T47D (cell line): ENCODE measurements at regions not wholly inside any gene's neighbourhood (a gene's known extent, or its start where the extent isn't known, plus 50 kb on each side); places are given as distances from the start of the nearest gene placed in this dataset.

Experiments used
- DNase-seq, 2 experiments: peaks; one replicate each; pipeline versions ENCODE4 v3.0.0 to v3.0.0-alpha.2; 2011 to 2012; ENCODE audit warnings: low read depth in 1 of 2, low spot score in 1 of 2
- JUND ChIP-seq: IDR thresholded peaks from 2 replicates; pipeline ENCODE4 v1.6.1; 2012; ENCODE audit warnings: low read depth
- in situ Hi-C: cut with HindIII; loops from 2 replicates; pipeline ENCODE4 v1.10.0; 2016; ENCODE audit warnings: low sequenced_read_pairs, low pct_unique_long_range_greater_than_20kb

- TF ChIP-seq JUND, result no peak
- no peak for DNase-seq
- in situ Hi-C loops, result no loop called here
Observed at GRCh38 chr4:15366721-15367120, 61.1 kb upstream of the C1QTNF7 start.

GRCh38 chr4:15368856-15369255 is 59.0 kb upstream of the C1QTNF7 start:
- no peak for DNase-seq
- TF ChIP-seq JUND, result no peak
- in situ Hi-C loops, result no loop called here

- DNase-seq, result no peak
- in situ Hi-C loops, result no loop called here
Observed at GRCh38 chr4:15370296-15370695, 57.5 kb upstream of the C1QTNF7 start.

GRCh38 chr4:15373363-15373762 is 54.5 kb upstream of the C1QTNF7 start:
- no peak for TF ChIP-seq JUND
- in situ Hi-C loops, result no loop called here
- DNase-seq, result no peak

More at GRCh38 chr4:15370296-15370695, 57.5 kb upstream of the C1QTNF7 start:
- no peak for TF ChIP-seq JUND

GRCh38 chr4:15374656-15375055 is 53.2 kb upstream of the C1QTNF7 start:
- no peak for DNase-seq
- TF ChIP-seq JUND, result no peak
- in situ Hi-C loops, result no loop called here

- in situ Hi-C loops, result no loop called here
- TF ChIP-seq JUND, result no peak
- DNase-seq, result no peak
Observed at GRCh38 chr4:15375667-15376066, 52.2 kb upstream of the C1QTNF7 start.

GRCh38 chr4:15376145-15376544 is 51.7 kb upstream of the C1QTNF7 start:
- no peak for TF ChIP-seq JUND
- DNase-seq, result no peak
- in situ Hi-C loops, result no loop called here

- in situ Hi-C loops, result no loop called here
- TF ChIP-seq JUND, result no peak
- no peak for DNase-seq
Observed at GRCh38 chr4:15376594-15376993, 51.2 kb upstream of the C1QTNF7 start.
